HG02938 (cell line): ENCODE measurements at regions not wholly inside any gene's neighbourhood (a gene's known extent, or its start where the extent isn't known, plus 50 kb on each side); places are given as distances from the start of the nearest gene placed in this dataset.
"Not testable (repeated sequence)": the region's sequence is repeated elsewhere in the genome, so short reads cannot be mapped to it uniquely, and the experiment has no call there.

ENCODE experiments used
- ATAC-seq: cut with Tn5 transposase; IDR thresholded peaks from one replicate; pipeline ENCODE4 v1.9.1; 2021; ENCODE audit warnings: mild to moderate bottlenecking, moderate library complexity; ENCODE audit not compliant: unreplicated experiment

- no peak for ATAC-seq
Observed at GRCh38 chr5:167352801-167353200, 938.6 kb upstream of the WWC1 start.

DNA sequence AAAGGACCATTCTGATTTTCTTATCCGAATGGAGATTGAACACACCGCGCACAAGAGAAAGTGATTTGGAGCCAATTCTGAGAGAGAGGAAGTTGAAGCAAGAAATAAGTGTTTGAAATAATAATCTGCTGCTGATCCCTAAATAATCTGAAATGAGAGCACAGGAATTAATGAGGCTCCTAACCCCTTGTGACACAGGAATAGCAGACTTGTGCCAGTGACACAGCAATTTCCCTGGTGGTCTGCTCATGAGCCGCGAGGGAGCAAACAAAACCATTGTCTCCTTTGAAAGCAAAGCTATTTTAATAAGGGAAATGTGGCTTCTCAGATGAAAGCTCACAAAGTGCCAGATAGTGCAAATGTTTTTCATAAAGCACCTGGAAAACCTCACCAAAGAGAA lies 936.1 kb upstream of the WWC1 start:
- ATAC-seq, result no peak

GRCh38 chr5:167356374-167356773 lies 935.1 kb upstream of the WWC1 start:
- no peak for ATAC-seq

- ATAC-seq, result no peak
Observed at GRCh38 chr5:167358868-167359492, 932.5 kb upstream of the WWC1 start.

DNA sequence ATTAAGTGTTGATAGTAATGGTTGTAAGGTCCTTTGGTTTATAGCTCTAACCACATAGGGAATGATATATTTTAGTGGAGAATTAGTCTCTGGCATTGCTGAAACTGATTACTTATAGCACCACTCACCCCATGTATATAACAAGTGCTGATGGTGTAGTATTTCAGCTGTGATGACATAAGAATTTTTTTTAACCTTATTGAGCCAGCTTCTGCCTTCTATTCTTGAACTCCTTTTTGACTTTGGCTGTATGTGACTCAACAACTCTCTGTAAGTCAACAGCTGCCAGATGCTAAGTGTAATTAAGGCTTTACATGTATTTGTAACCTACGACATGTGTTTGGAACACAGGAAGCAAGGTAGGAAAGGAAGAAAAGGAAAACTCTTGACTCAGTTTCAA lies 929.6 kb upstream of the WWC1 start:
- ATAC-seq, result no peak

DNA sequence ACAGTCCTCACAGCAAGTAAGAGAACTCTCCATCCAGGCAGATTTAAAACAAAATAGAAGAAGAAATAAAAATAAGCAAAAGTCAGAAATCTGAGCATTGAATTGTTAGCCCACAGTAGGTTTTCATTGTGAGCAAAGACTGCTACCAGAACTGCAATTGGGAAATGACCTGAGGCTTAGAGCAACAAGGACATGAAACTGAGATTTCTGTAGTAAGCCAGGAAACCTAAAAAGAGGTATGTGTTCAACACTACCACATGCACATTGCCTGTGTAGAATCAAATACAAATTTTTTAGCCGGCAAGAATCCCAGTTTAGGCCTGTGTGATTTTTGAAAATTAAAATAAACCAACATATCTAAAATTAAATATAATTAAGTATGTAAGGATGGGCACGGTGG lies 928.4 kb upstream of the WWC1 start:
- ATAC-seq, result no peak

DNA sequence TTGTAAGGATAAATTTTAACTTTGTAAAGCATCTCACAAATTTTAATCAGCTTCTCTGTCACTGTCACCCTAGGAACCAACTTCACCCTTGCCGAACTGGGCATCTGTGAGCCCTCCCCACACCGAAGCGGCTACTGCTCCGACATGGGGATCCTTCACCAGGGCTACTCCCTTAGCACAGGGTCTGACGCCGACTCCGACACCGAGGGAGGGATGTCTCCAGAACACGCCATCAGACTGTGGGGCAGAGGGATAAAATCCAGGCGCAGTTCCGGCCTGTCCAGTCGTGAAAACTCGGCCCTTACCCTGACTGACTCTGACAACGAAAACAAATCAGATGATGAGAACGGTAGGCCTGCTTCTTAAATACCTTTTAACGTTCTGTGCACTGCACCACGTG lies 916.3 kb upstream of the WWC1 start:
- no peak for ATAC-seq

DNA sequence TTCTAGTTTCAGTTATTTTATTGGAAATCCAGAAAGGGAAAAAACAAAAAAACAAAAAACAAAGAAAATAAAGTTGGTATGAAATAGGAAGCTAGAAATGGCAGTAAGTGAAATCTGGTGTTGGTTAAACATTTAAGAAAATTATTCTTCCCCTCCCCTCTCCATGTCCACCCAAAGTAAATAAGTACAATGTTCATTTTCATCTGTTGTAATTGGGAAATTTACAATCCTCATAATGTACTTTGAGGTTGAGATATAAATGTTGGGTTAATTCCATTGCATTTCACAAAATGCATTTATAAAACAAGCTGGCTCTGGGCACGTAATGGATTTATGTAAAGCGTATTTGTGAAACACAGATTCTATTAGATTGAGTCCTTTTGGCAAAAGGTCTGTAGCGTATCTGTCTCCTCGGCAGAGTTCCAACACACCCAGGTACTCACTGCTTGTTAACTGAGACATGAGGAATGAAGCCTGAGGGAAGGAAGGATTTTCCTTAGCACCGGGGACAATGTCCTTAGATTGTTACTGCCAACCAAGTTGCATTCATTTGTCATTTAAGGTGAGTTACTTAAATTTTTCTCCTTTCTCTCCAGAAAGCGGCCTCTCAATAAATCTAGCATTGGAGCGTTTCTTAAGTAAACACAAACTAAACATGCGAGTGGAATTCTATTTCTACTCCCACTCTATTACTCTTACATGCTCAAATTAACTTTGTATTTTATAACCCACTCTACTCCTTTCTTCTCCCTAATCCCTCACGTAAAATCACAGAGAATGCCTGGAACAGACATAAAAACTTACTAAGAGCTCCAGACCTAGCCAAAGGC lies 912.3 kb upstream of the WWC1 start:
- ATAC-seq, result no peak

- ATAC-seq, result no peak
Observed at GRCh38 chr5:167381457-167381856, 910.0 kb upstream of the WWC1 start.

DNA sequence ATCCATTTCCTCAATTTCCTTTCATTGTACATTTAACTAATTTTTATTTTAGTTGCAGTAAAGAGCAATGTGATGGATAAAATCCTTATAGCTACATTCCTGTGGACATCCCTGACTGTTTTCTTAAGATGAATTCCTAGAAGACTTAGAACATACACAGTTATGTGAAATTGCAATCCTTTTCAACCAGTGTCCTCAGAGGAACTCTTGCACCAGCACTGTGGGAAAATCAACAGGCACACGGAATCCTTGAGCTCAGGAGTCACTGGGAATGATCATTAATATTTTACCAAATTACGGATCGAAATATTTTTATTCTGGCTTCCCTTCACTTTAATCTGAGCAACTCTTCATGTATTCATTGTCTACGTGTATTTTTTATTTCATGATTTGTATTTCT lies 901.9 kb upstream of the WWC1 start:
- ATAC-seq, result no peak

- ATAC-seq, result not testable (repeated sequence)
Observed at GRCh38 chr5:167391286-167391685, 900.2 kb upstream of the WWC1 start.

- no peak for ATAC-seq
Observed at GRCh38 chr5:167392240-167392639, 899.2 kb upstream of the WWC1 start.

GRCh38 chr5:167393358-167393757 lies 898.1 kb upstream of the WWC1 start:
- ATAC-seq, result no peak

DNA sequence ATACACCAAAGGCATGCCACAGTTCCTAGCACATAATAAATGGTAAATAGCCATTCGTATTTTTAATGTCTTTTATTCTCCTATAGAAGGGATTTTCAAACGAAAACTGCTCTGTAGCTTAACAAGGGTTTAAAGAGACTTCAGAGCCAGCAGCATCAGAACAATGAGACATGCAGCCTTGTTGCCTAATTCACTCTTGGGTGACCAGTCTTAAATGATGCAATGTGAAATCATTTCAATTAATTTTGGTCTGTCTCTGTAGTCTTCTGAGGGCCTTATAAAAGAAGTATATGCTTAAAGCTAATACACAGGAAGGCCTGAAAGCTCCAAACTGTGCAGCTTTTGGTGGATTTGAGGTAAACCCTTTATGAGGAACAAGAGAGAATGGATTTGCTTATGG lies 888.8 kb upstream of the WWC1 start:
- no peak for ATAC-seq

GRCh38 chr5:167406513-167406912 lies 884.9 kb upstream of the WWC1 start:
- no peak for ATAC-seq

GRCh38 chr5:167412556-167412955 lies 878.9 kb upstream of the WWC1 start:
- ATAC-seq, result no peak

- no peak for ATAC-seq
Observed at GRCh38 chr5:167413506-167413905, 877.9 kb upstream of the WWC1 start.

- ATAC-seq, result no peak
Observed at GRCh38 chr5:167414611-167415010, 876.8 kb upstream of the WWC1 start.

GRCh38 chr5:167415779-167416746 lies 875.4 kb upstream of the WWC1 start:
- no peak for ATAC-seq

DNA sequence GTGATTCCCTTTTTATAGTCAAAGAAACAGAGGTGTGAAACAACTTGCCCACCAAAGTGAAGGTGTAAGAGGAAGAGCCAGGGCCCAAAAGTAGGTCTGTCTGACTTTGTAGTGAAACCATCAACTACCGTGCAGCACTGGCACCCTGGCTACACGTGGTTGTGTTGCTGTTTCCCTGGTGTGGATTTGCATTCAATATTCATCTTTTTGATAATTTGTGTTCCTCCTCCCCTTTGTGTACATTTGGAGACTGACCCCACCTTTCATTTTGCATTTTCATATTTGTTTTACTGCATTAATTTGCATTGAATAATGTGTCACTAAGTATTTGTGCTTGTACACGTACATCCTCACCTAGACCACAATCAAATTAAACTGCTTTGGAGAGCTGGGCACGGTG lies 873.8 kb upstream of the WWC1 start:
- no peak for ATAC-seq

GRCh38 chr5:167425161-167425560 lies 866.3 kb upstream of the WWC1 start:
- no peak for ATAC-seq
